Endothelial cell of umbilical vein (primary cell): ENCODE measurements at regions not wholly inside any gene's neighbourhood (a gene's known extent, or its start where the extent isn't known, plus 50 kb on each side); places are given as distances from the start of the nearest gene placed in this dataset.

Experiments
- BruUV-seq: library from RNA; stranded (reverse); fragments of 400-500 nt; replicated peaks from 2 replicates; lab custom pipeline; 2021; lab: Mats Ljungman, UMichigan
- CTCF ChIA-PET: fragments of 300-600, 350-600 bp; sonication (Branson Sonifier 250); formaldehyde crosslinking; loops from one replicate; lab custom pipeline; 2021; ENCODE audit warnings: antibody characterized with exemption, inconsistent platforms; lab: Charles Lee
- POLR2A ChIA-PET: fragments of 300-600, 350-600 bp; sonication (Branson Sonifier 250); formaldehyde crosslinking; loops from one replicate; lab custom pipeline; 2021; ENCODE audit warnings: antibody characterized with exemption, inconsistent platforms; lab: Charles Lee
- DNase-seq: peaks from one replicate; pipeline ENCODE4 v3.0.0-alpha.2; 2011; ENCODE audit warnings: low read depth, low spot score
- FAIRE-seq: peaks from 2 replicates; lab custom pipeline; 2011; peaks lifted over from hg19 to GRCh38; lab: Jason Lieb, UNC
- H2AFZ ChIP-seq: 2 replicates; pipeline ENCODE4 v1.6.0; 2012; ENCODE audit warnings: low read depth, low read length, control low read depth, inconsistent platforms
- H3K27ac ChIP-seq: 2 replicates; pipeline ENCODE4 v1.5.1; 2011; ENCODE audit warnings: low read depth, mild to moderate bottlenecking, control low read depth, low read length, moderate library complexity; ENCODE audit not compliant: insufficient read depth
- H3K27me3 ChIP-seq, 2 experiments: 2 replicates each; pipeline versions ENCODE4 v1.6.0 to v1.6.1; 2011; ENCODE audit warnings: low read length in 2 of 2, mixed read lengths in 1 of 2; ENCODE audit not compliant: control insufficient read depth in 2 of 2, insufficient read depth in 2 of 2
- H3K36me3 ChIP-seq, 2 experiments: 2 replicates in 1 of 2; 3 replicates in 1 of 2; pipeline ENCODE4 v1.5.1; 2011; ENCODE audit warnings: low read length in 2 of 2, mild to moderate bottlenecking in 1 of 2, moderate library complexity in 1 of 2; ENCODE audit not compliant: control insufficient read depth in 2 of 2, insufficient read depth in 2 of 2; ENCODE audit errors: extremely low read depth in 1 of 2
- H3K4me1 ChIP-seq: 3 replicates; pipeline ENCODE4 v1.5.1; 2011; ENCODE audit warnings: mild to moderate bottlenecking, low read length; ENCODE audit not compliant: control insufficient read depth, insufficient read depth; ENCODE audit errors: extremely low read depth
- H3K4me2 ChIP-seq: 2 replicates; pipeline ENCODE4 v1.6.1; 2011; ENCODE audit warnings: low read length, control low read depth, mixed read lengths; ENCODE audit not compliant: insufficient read depth
- H3K4me3 ChIP-seq, 3 experiments: fragments of 200-600 bp in 1 of 3; sonication (generic), shearing (Covaris generic) in 1 of 3; replicated peaks in 1 of 3; 2 replicates each; pipeline ENCODE4 v1.5.1; 2011 to 2016; ENCODE audit warnings: control low read depth in 3 of 3, low read length in 3 of 3, mild to moderate bottlenecking in 2 of 3, inconsistent platforms in 1 of 3, low read depth in 1 of 3, moderate library complexity in 1 of 3; ENCODE audit not compliant: insufficient read depth in 1 of 3
- H3K79me2 ChIP-seq: 2 replicates; pipeline ENCODE4 v1.6.0; 2012; ENCODE audit warnings: low read length, inconsistent platforms; ENCODE audit not compliant: control insufficient read depth, insufficient read depth
- H3K9ac ChIP-seq: replicated peaks from 2 replicates; pipeline ENCODE3; 2011; ENCODE audit warnings: low read length, control low read depth; ENCODE audit not compliant: insufficient read depth; ENCODE audit errors: extremely low read depth
- H3K9me1 ChIP-seq: replicated peaks from 3 replicates; pipeline ENCODE4 v1.6.0; 2011; ENCODE audit warnings: mild to moderate bottlenecking, low read length; ENCODE audit not compliant: control insufficient read depth, insufficient read depth; ENCODE audit errors: extremely low read depth
- H3K9me3 ChIP-seq: replicated peaks from 2 replicates; pipeline ENCODE4 v1.5.1; 2012; ENCODE audit warnings: low read length, inconsistent platforms; ENCODE audit not compliant: control insufficient read depth, insufficient read depth
- H4K20me1 ChIP-seq: replicated peaks from 2 replicates; pipeline ENCODE3; 2011; ENCODE audit warnings: mild to moderate bottlenecking, low read length; ENCODE audit not compliant: control insufficient read depth, insufficient read depth; ENCODE audit errors: extremely low read depth
- CTCF ChIP-seq, 2 donors: IDR thresholded peaks; 1 replicate in 1 of 2; 2 replicates in 1 of 2; pipeline ENCODE4 v1.5.1; 2011; ENCODE audit warnings: low read length in 2 of 2, mild to moderate bottlenecking in 2 of 2, moderate library complexity in 2 of 2, control low read depth in 1 of 2, inconsistent platforms in 1 of 2, low read depth in 1 of 2; ENCODE audit not compliant: insufficient read depth in 1 of 2; ENCODE audit errors: extremely low read depth in 1 of 2
- EZH2 ChIP-seq: IDR thresholded peaks from 2 replicates; pipeline ENCODE4 v1.6.1; 2012; ENCODE audit warnings: borderline replicate concordance, low read depth, mild to moderate bottlenecking, moderate library complexity, low read length, inconsistent platforms; ENCODE audit not compliant: severe bottlenecking
- FOS ChIP-seq: IDR thresholded peaks from 2 replicates; pipeline ENCODE4 v1.6.1; 2011; ENCODE audit warnings: mild to moderate bottlenecking, low read length, moderate library complexity, borderline replicate concordance; ENCODE audit not compliant: insufficient read depth
- GATA2 ChIP-seq: IDR thresholded peaks from 2 replicates; pipeline ENCODE4 v1.7.0; 2011; ENCODE audit warnings: low read depth, mild to moderate bottlenecking, moderate library complexity, mixed read lengths, low read length; ENCODE audit not compliant: insufficient read length, insufficient read depth
- JUN ChIP-seq: IDR thresholded peaks from 2 replicates; pipeline ENCODE4 v1.6.1; 2011; ENCODE audit warnings: borderline replicate concordance, low read depth; ENCODE audit not compliant: insufficient read length, insufficient read depth
- MYC ChIP-seq: IDR thresholded peaks from one replicate; pipeline ENCODE4 v1.6.1; 2011; ENCODE audit warnings: mild to moderate bottlenecking, low read depth, low read length
- POLR2A ChIP-seq: IDR thresholded peaks from 2 replicates; pipeline ENCODE4 v1.6.1; 2012; ENCODE audit warnings: low read depth, mild to moderate bottlenecking, control low read depth, low read length
- POLR2AphosphoS5 ChIP-seq: IDR thresholded peaks from 2 replicates; pipeline ENCODE4 v1.6.1; 2012; ENCODE audit warnings: low read depth, mild to moderate bottlenecking, control low read depth, low read length, moderate library complexity; ENCODE audit not compliant: insufficient read depth
- dilution Hi-C: fragments of 300-500 bp; cut with MboI; formaldehyde crosslinking; loops from one replicate; pipeline ENCODE4 v1.15.0; 2019; ENCODE audit warnings: low sequenced_read_pairs; ENCODE audit not compliant: extremely low pct_ligation_motif_present
- intact Hi-C: fragments of 100-400 bp; cut with micrococcal nuclease; formaldehyde crosslinking; loops from one replicate; pipeline ENCODE4 v1.10.0; 2022
- TF ChIP-seq, protein P1 (sequence below): IDR thresholded peaks from 2 replicates; pipeline ENCODE4 v1.6.1; 2011; ENCODE audit not compliant: insufficient read depth, insufficient read length

DNA sequence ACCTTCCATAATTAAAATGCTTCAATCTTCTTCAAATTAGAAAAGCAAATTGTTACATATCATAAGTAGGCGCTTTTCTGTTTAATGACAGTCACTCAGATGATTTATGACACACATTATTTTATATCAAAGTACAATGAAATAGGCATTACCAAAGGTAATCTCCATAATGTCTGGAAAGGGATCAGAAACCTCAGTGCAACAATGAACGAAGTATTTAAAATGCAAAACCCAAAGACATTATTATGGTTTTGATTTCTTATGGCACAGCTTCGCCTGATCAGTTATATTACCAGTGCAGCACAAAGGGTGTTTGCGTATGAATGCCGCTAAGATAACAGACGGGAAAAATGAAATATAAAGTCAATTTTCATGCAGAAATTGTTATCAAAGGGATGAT lies 162.2 kb upstream of the MEIS1 start:
- no peak overlapping the region for H3K9ac ChIP-seq
- TF ChIP-seq GATA2, result no peak
- TF ChIP-seq EZH2, result no peak
- TF ChIP-seq MYC, result no peak
- no peak for TF ChIP-seq FOS
- no peak for TF ChIP-seq JUN
- TF ChIP-seq POLR2A, result no peak
- TF ChIP-seq, protein P1, sequence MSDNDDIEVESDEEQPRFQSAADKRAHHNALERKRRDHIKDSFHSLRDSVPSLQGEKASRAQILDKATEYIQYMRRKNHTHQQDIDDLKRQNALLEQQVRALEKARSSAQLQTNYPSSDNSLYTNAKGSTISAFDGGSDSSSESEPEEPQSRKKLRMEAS, result no peak
- TF ChIP-seq POLR2AphosphoS5, result no peak
- TF ChIP-seq CTCF (IDR thresholded peaks at IDR 0.05; ENCODE audit: extremely low read depth in 1 of 2, insufficient read depth in 1 of 2, low read depth in 1 of 2, low read length in 2 of 2), result no peak
- ChIA-PET CTCF (no interaction called here), POLR2A (no interaction called here)
- dilution Hi-C loops (no loop called here), intact Hi-C loops (no loop called here)
- no peaks in the 10 kb centered on the region for H3K36me3 ChIP-seq
- no peaks in the 10 kb centered on the region for H3K79me2 ChIP-seq
- FAIRE-seq, result no peak
- no peak overlapping the region for H3K4me2 ChIP-seq
- no peak overlapping the region for H3K4me3 ChIP-seq
- H4K20me1 ChIP-seq, result no peaks in the 10 kb centered on the region
- H3K27ac ChIP-seq, result no peak overlapping the region
- no peaks in the 10 kb centered on the region for H3K27me3 ChIP-seq
- H3K4me1 ChIP-seq, result no peaks in the 10 kb centered on the region
- no peaks in the 10 kb centered on the region for H3K9me3 ChIP-seq
- no peak for DNase-seq
- BruUV-seq, result no TSS peak
- no peaks in the 10 kb centered on the region for H3K9me1 ChIP-seq
- no peak overlapping the region for H2AFZ ChIP-seq
